ENCODE measurements at regions not wholly inside any gene's neighbourhood (a gene's known extent, or its start where the extent isn't known, plus 50 kb on each side); places are given as distances from the start of the nearest gene placed in this dataset.
A peak's percentile ranks its signal among the peaks of the same experiment; 100 is the strongest.
"Not testable (repeated sequence)": the region's sequence is repeated elsewhere in the genome, so short reads cannot be mapped to it uniquely, and the experiment has no call there.

GRCh38 chr2:235432741-235433520 lies 60.9 kb upstream of the AGAP1 start:
- H3K27ac ChIP-seq (ENCODE audit: insufficient read depth, low read length), result no peak overlapping the region
- peaks cover 4% of the 10 kb centered on the region for H3K4me1 ChIP-seq (ENCODE audit: control insufficient read depth, extremely low read depth, insufficient read depth, low read length)
- H3K9ac ChIP-seq (ENCODE audit: insufficient read depth, low read length), result peak overlapping the region; percentile 4
- no peak overlapping the region for H3K4me3 ChIP-seq (replicated peaks in 1 of 4; ENCODE audit: control extremely low read depth in 1 of 4, insufficient read depth in 1 of 4, low read depth in 3 of 4, low read length in 4 of 4)
- H4K20me1 ChIP-seq (ENCODE audit: control insufficient read depth, extremely low read depth, insufficient read depth, low read length), result no peaks in the 10 kb centered on the region
- H3K9me3 ChIP-seq (ENCODE audit: control insufficient read depth, insufficient read depth, low read depth, low read length), result no peaks in the 10 kb centered on the region
- no peak for DNase-seq (ENCODE audit: low read depth in 2 of 2)
- peak overlapping the region; percentile 54 for H2AFZ ChIP-seq (ENCODE audit: low read length)
- H3K27me3 ChIP-seq (ENCODE audit: control insufficient read depth, insufficient read depth, low read length), result no peaks in the 10 kb centered on the region
- H3K4me2 ChIP-seq (ENCODE audit: extremely low read depth, insufficient read depth, low read length), result no peak overlapping the region
- TF ChIP-seq, protein P1, sequence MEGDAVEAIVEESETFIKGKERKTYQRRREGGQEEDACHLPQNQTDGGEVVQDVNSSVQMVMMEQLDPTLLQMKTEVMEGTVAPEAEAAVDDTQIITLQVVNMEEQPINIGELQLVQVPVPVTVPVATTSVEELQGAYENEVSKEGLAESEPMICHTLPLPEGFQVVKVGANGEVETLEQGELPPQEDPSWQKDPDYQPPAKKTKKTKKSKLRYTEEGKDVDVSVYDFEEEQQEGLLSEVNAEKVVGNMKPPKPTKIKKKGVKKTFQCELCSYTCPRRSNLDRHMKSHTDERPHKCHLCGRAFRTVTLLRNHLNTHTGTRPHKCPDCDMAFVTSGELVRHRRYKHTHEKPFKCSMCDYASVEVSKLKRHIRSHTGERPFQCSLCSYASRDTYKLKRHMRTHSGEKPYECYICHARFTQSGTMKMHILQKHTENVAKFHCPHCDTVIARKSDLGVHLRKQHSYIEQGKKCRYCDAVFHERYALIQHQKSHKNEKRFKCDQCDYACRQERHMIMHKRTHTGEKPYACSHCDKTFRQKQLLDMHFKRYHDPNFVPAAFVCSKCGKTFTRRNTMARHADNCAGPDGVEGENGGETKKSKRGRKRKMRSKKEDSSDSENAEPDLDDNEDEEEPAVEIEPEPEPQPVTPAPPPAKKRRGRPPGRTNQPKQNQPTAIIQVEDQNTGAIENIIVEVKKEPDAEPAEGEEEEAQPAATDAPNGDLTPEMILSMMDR (conservative IDR thresholded peaks at IDR 0.05 in 1 of 2, IDR thresholded peaks at IDR 0.05 in 1 of 2; ENCODE audit: low read depth in 1 of 2, low read length in 2 of 2), result no peak
- H3K79me2 ChIP-seq (ENCODE audit: control insufficient read depth, insufficient read depth, low read length), result no peaks in the 10 kb centered on the region
- H3K36me3 ChIP-seq (ENCODE audit: control insufficient read depth, insufficient read depth, low read length), result no peaks in the 10 kb centered on the region

DNA sequence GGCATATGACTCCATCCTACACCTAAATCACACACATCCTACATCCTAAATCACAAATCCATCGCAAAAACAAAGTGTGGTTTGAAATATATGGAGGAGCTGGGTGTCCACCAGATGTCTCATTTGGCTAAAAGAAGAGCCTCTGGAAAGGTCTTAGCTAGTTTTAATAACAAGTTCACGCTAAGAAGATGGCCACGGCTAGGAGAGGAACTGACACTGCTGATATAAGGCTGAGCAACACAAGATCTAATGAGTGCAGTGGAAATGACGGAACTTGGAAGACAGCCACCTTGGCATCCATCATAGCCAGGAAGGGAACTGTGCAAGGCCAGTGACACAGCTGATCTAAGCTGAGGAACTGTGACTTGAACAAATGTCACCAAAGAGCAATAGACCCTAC lies 60.0 kb upstream of the AGAP1 start:
- no peaks in the 10 kb centered on the region for H3K36me3 ChIP-seq (ENCODE audit: control insufficient read depth, insufficient read depth, low read length)
- H3K9ac ChIP-seq (ENCODE audit: insufficient read depth, low read length), result no peak overlapping the region
- peak overlapping the region; percentile 49 for H2AFZ ChIP-seq (ENCODE audit: low read length)

DNA sequence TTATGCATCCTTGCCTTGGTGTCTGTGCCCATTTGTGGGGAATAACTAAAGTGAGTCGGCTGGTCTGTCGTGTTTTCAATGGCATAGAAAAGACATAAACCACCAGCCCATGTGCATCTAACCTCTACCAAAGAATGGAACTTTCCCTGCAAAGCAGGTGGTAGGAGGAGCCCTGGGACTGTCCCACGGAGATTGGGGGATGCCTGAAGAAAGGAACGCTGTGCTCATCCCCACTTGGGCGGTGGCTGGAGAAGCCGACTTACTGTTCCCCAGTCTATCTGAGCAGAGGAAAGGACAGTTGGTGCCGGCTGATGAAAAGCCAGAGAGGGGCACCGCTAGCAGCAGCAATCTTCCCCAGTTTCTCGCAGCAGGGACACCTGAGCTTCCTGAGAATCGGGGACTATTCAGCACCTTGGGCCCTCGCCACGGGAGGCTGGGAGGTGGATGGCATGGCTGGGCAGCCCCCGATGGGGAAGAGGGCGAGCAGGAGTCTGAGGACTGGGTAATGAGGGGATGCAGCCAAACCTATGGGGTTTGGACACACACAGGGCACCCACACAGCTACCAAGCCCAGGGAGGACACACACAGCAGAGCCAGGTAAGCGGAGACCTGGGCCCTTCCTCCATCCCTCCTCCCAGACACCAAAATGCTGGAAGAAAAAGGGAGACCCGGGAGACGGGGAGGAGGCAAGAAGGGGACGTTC lies 53.7 kb upstream of the AGAP1 start:
- no peak overlapping the region for H3K4me3 ChIP-seq (replicated peaks in 1 of 4; ENCODE audit: control extremely low read depth in 1 of 4, insufficient read depth in 1 of 4, low read depth in 3 of 4, low read length in 4 of 4)
- H3K79me2 ChIP-seq (ENCODE audit: control insufficient read depth, insufficient read depth, low read length), result no peaks in the 10 kb centered on the region
- no peaks in the 10 kb centered on the region for H4K20me1 ChIP-seq (ENCODE audit: control insufficient read depth, extremely low read depth, insufficient read depth, low read length)
- H3K9ac ChIP-seq (ENCODE audit: insufficient read depth, low read length), result no peak overlapping the region
- no peaks in the 10 kb centered on the region for H3K36me3 ChIP-seq (ENCODE audit: control insufficient read depth, insufficient read depth, low read length)
- H3K9me3 ChIP-seq (ENCODE audit: control insufficient read depth, insufficient read depth, low read depth, low read length), result no peaks in the 10 kb centered on the region
- DNase-seq (ENCODE audit: low read depth in 2 of 2), result no peak
- no peaks in the 10 kb centered on the region for H3K27me3 ChIP-seq (ENCODE audit: control insufficient read depth, insufficient read depth, low read length)
- no peaks in the 10 kb centered on the region for H3K4me1 ChIP-seq (ENCODE audit: control insufficient read depth, extremely low read depth, insufficient read depth, low read length)
- no peak overlapping the region for H3K4me2 ChIP-seq (ENCODE audit: extremely low read depth, insufficient read depth, low read length)
- H3K27ac ChIP-seq (ENCODE audit: insufficient read depth, low read length), result no peak overlapping the region
- TF ChIP-seq EZH2 (IDR thresholded peaks at IDR 0.05; ENCODE audit: low read length, missing control alignments), result no peak
- TF ChIP-seq, protein P1 (conservative IDR thresholded peaks at IDR 0.05 in 1 of 2, IDR thresholded peaks at IDR 0.05 in 1 of 2; ENCODE audit: low read depth in 1 of 2, low read length in 2 of 2), result no peak
- H2AFZ ChIP-seq (ENCODE audit: low read length), result no peak overlapping the region

More for the DNA sequence above, 60.0 kb upstream of the AGAP1 start:
- H3K9me3 ChIP-seq (ENCODE audit: control insufficient read depth, insufficient read depth, low read depth, low read length), result no peaks in the 10 kb centered on the region
- no peak overlapping the region for H3K4me2 ChIP-seq (ENCODE audit: extremely low read depth, insufficient read depth, low read length)
- H3K4me1 ChIP-seq (ENCODE audit: control insufficient read depth, extremely low read depth, insufficient read depth, low read length), result peaks cover 4% of the 10 kb centered on the region
- no peak overlapping the region for H3K27ac ChIP-seq (ENCODE audit: insufficient read depth, low read length)
- no peak overlapping the region for H3K4me3 ChIP-seq (replicated peaks in 1 of 4; ENCODE audit: control extremely low read depth in 1 of 4, insufficient read depth in 1 of 4, low read depth in 3 of 4, low read length in 4 of 4)
- no peak for TF ChIP-seq EZH2 (IDR thresholded peaks at IDR 0.05; ENCODE audit: low read length, missing control alignments)
- TF ChIP-seq, protein P1 (conservative IDR thresholded peaks at IDR 0.05 in 1 of 2, IDR thresholded peaks at IDR 0.05 in 1 of 2; ENCODE audit: low read depth in 1 of 2, low read length in 2 of 2), result peak in 1 of 2 donors; percentile 18
- H3K27me3 ChIP-seq (ENCODE audit: control insufficient read depth, insufficient read depth, low read length), result no peaks in the 10 kb centered on the region
- H3K79me2 ChIP-seq (ENCODE audit: control insufficient read depth, insufficient read depth, low read length), result no peaks in the 10 kb centered on the region
- DNase-seq (ENCODE audit: low read depth in 2 of 2), result peak; percentile 24 to 43
- no peaks in the 10 kb centered on the region for H4K20me1 ChIP-seq (ENCODE audit: control insufficient read depth, extremely low read depth, insufficient read depth, low read length)

DNA sequence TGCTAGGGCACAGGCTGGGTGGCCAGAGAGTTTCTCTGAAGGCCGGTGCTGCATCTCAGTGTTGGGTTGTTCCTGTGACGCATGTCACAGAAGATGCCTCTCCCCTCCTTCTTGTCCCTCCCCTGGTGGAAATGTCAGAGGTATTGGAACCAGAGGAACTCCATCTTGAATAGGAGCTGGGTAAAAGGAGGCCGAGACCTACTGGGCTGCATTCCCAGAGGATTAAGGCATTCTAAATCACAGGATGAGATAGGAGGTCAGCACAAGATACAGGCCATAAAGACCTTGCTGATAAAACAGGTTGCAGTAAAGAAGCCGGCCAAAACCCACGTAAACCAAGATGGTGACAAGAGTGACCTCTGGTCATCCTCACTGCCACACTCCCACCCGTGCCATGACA lies 50.3 kb upstream of the AGAP1 start:
- H3K9ac ChIP-seq (ENCODE audit: insufficient read depth, low read length); H3K79me2 ChIP-seq (ENCODE audit: control insufficient read depth, insufficient read depth, low read length); DNase-seq (ENCODE audit: low read depth in 2 of 2); H3K9me3 ChIP-seq (ENCODE audit: control insufficient read depth, insufficient read depth, low read depth, low read length); H3K4me3 ChIP-seq (replicated peaks in 1 of 4; ENCODE audit: control extremely low read depth in 1 of 4, insufficient read depth in 1 of 4, low read depth in 3 of 4, low read length in 4 of 4); H3K4me1 ChIP-seq (ENCODE audit: control insufficient read depth, extremely low read depth, insufficient read depth, low read length); H3K27me3 ChIP-seq (ENCODE audit: control insufficient read depth, insufficient read depth, low read length); H2AFZ ChIP-seq (ENCODE audit: low read length); H3K36me3 ChIP-seq (ENCODE audit: control insufficient read depth, insufficient read depth, low read length); H4K20me1 ChIP-seq (ENCODE audit: control insufficient read depth, extremely low read depth, insufficient read depth, low read length); H3K4me2 ChIP-seq (ENCODE audit: extremely low read depth, insufficient read depth, low read length); H3K27ac ChIP-seq (ENCODE audit: insufficient read depth, low read length): not testable (repeated sequence)

Measured in fibroblast of lung (primary cell).